SU-DHL-6 (cell line): ENCODE measurements at regions not wholly inside any gene's neighbourhood (a gene's known extent, or its start where the extent isn't known, plus 50 kb on each side); places are given as distances from the start of the nearest gene placed in this dataset.

Source experiments
- EZH2phosphoT487 ChIP-seq: fragments of 200-600 bp; sonication (generic), shearing (Covaris generic); conservative IDR thresholded peaks from 2 replicates; pipeline ENCODE4 v1.6.1; 2018; ENCODE audit warnings: mild to moderate bottlenecking, antibody characterized with exemption, low read length, moderate library complexity, mixed read lengths
- TF ChIP-seq, protein P1 (sequence below): fragments of 200-600 bp; sonication (generic); IDR thresholded peaks from one replicate; pipeline ENCODE4 v1.5.1; 2017; ENCODE audit warnings: antibody characterized with exemption, mild to moderate bottlenecking, low read length, moderate library complexity; ENCODE audit not compliant: insufficient read depth, poor library complexity, severe bottlenecking

- TF ChIP-seq, protein P1, sequence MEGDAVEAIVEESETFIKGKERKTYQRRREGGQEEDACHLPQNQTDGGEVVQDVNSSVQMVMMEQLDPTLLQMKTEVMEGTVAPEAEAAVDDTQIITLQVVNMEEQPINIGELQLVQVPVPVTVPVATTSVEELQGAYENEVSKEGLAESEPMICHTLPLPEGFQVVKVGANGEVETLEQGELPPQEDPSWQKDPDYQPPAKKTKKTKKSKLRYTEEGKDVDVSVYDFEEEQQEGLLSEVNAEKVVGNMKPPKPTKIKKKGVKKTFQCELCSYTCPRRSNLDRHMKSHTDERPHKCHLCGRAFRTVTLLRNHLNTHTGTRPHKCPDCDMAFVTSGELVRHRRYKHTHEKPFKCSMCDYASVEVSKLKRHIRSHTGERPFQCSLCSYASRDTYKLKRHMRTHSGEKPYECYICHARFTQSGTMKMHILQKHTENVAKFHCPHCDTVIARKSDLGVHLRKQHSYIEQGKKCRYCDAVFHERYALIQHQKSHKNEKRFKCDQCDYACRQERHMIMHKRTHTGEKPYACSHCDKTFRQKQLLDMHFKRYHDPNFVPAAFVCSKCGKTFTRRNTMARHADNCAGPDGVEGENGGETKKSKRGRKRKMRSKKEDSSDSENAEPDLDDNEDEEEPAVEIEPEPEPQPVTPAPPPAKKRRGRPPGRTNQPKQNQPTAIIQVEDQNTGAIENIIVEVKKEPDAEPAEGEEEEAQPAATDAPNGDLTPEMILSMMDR, result no peak
- no peak for TF ChIP-seq EZH2phosphoT487
Measured at GRCh38 chr6:62714112-62714511, 428.1 kb upstream of the KHDRBS2 start.
